GM12878 (cell line): ENCODE measurements at regions not wholly inside any gene's neighbourhood (a gene's known extent, or its start where the extent isn't known, plus 50 kb on each side); places are given as distances from the start of the nearest gene placed in this dataset.

Experiments
- ATAC-seq: fragments of 200-7000 bp; cut with Tn5 transposase; 3 replicates; pipeline ENCODE4 v1.9.1; 2020; ENCODE audit warnings: mild to moderate bottlenecking, moderate library complexity
- BruUV-seq: library from RNA; stranded (reverse); fragments of 400-500 nt; replicated peaks from 2 replicates; lab custom pipeline; 2021; lab: Mats Ljungman, UMichigan
- CTCF ChIA-PET: fragments of 300-600 bp; sonication (Branson Sonifier 250); formaldehyde crosslinking; extraction: SDS; loops from one replicate; lab custom pipeline; 2021; ENCODE audit warnings: inconsistent platforms; lab: Yijun Ruan, JAX
- POLR2A ChIA-PET: fragments of 350-600 bp; formaldehyde crosslinking; extraction: SDS; loops from one replicate; lab custom pipeline; 2021; ENCODE audit warnings: inconsistent platforms; lab: Charles Lee
- RAD21 ChIA-PET: fragments of 300-600 bp; sonication (Branson Sonifier 250); formaldehyde crosslinking; loops from one replicate; lab custom pipeline; 2023; ENCODE audit warnings: antibody characterized with exemption; ENCODE audit not compliant: unreplicated experiment; lab: Charles Lee
- SMC1A ChIA-PET: fragments of 300-600 bp; sonication (Branson Sonifier 250); formaldehyde crosslinking; loops from one replicate; lab custom pipeline; 2023; ENCODE audit not compliant: unreplicated experiment, uncharacterized antibody; lab: Charles Lee
- DNase-seq: peaks from one replicate; pipeline ENCODE4 v3.0.0-alpha.2; 2011; ENCODE audit warnings: low read depth, low spot score
- FAIRE-seq: peaks from 3 replicates; lab custom pipeline; 2011; peaks lifted over from hg19 to GRCh38; lab: Jason Lieb, UNC
- H2AFZ ChIP-seq: 2 replicates; pipeline ENCODE4 v1.6.0; 2011; ENCODE audit warnings: low read depth, low read length, control low read depth; ENCODE audit not compliant: control insufficient read depth
- H3K27ac ChIP-seq: 2 replicates; pipeline ENCODE4 v1.5.1; 2011; ENCODE audit warnings: control low read depth; ENCODE audit not compliant: control insufficient read depth, insufficient read depth
- H3K27me3 ChIP-seq, 2 experiments: replicated peaks in 1 of 2; 2 replicates each; pipeline versions ENCODE4 v1.6.0 to v1.6.1; 2011; ENCODE audit warnings: low read length in 1 of 2; ENCODE audit not compliant: control insufficient read depth in 2 of 2, insufficient read depth in 2 of 2
- H3K36me3 ChIP-seq, 2 experiments: 2 replicates each; pipeline ENCODE4 v1.5.1; 2011; ENCODE audit warnings: low read length in 1 of 2; ENCODE audit not compliant: control insufficient read depth in 2 of 2, insufficient read depth in 2 of 2
- H3K4me1 ChIP-seq: 2 replicates; pipeline ENCODE4 v1.6.1; 2011; ENCODE audit warnings: mild to moderate bottlenecking, low read length, moderate library complexity, mixed read lengths; ENCODE audit not compliant: control insufficient read depth, insufficient read depth
- H3K4me2 ChIP-seq: 2 replicates; pipeline ENCODE4 v1.6.0; 2011; ENCODE audit warnings: control low read depth; ENCODE audit not compliant: control insufficient read depth, insufficient read depth
- H3K4me3 ChIP-seq: fragments of 200-600 bp; sonication (generic); 2 replicates; pipeline ENCODE4 v1.5.1; 2016
- H3K79me2 ChIP-seq: 2 replicates; pipeline ENCODE4 v1.6.0; 2011; ENCODE audit warnings: low read length; ENCODE audit not compliant: control insufficient read depth, insufficient read depth
- H3K9ac ChIP-seq: 2 replicates; pipeline ENCODE4 v1.8.0; 2011; ENCODE audit warnings: low read length, control low read depth, mixed read lengths; ENCODE audit not compliant: control insufficient read depth, insufficient read depth
- H3K9me3 ChIP-seq: replicated peaks from 3 replicates; pipeline ENCODE4 v1.5.1; 2011; ENCODE audit warnings: mild to moderate bottlenecking, low read length; ENCODE audit not compliant: control insufficient read depth, insufficient read depth
- H4K20me1 ChIP-seq: 2 replicates; pipeline ENCODE4 v1.6.0; 2011; ENCODE audit not compliant: control insufficient read depth, insufficient read depth
- BHLHE40 ChIP-seq, 2 experiments: fragments of 450-650 bp in 1 of 2; IDR thresholded peaks; 2 replicates each; pipeline ENCODE4 v1.6.1; 2011 to 2017; ENCODE audit warnings: low read depth in 2 of 2, borderline replicate concordance in 1 of 2, improper control_type of control experiment in 1 of 2, low read length in 1 of 2, mild to moderate bottlenecking in 1 of 2
- BRCA1 ChIP-seq: IDR thresholded peaks from 2 replicates; pipeline ENCODE4 v1.6.1; 2011; ENCODE audit warnings: low read depth, low read length, improper control_type of control experiment
- CHD4 ChIP-seq: fragments of 200-600 bp; sonication (generic); IDR thresholded peaks from 2 replicates; pipeline ENCODE4 v1.6.1; 2016; ENCODE audit warnings: mild to moderate bottlenecking
- HDAC2 ChIP-seq: fragments of 200-600 bp; sonication (generic); IDR thresholded peaks from 2 replicates; pipeline ENCODE4 v1.6.1; 2017
- LARP7 ChIP-seq: fragments of 450-650 bp; IDR thresholded peaks from 2 replicates; pipeline ENCODE4 v1.6.1; 2017; ENCODE audit warnings: mild to moderate bottlenecking
- MXI1 ChIP-seq: fragments of 150-350 bp; IDR thresholded peaks from 2 replicates; pipeline ENCODE4 v1.6.1; 2011; ENCODE audit warnings: low read depth, mild to moderate bottlenecking, inconsistent platforms, low read length, improper control_type of control experiment
- MYB ChIP-seq: fragments of 150-350 bp; IDR thresholded peaks from 2 replicates; pipeline ENCODE4 v1.6.1; 2014; ENCODE audit warnings: mild to moderate bottlenecking, low read depth, low read length, borderline replicate concordance
- NR2C1 ChIP-seq: fragments of 450-650 bp; IDR thresholded peaks from 2 replicates; pipeline ENCODE4 v1.6.1; 2017; ENCODE audit warnings: antibody characterized with exemption, mild to moderate bottlenecking, moderate library complexity
- RAD21 ChIP-seq: IDR thresholded peaks from 2 replicates; pipeline ENCODE4 v1.6.1; 2011; ENCODE audit warnings: mild to moderate bottlenecking, low read depth, low read length, moderate library complexity; ENCODE audit not compliant: insufficient read depth
- RBBP5 ChIP-seq: fragments of 200-600 bp; sonication (generic); conservative IDR thresholded peaks from 2 replicates; pipeline ENCODE4 v1.6.1; 2016
- SIN3A ChIP-seq: IDR thresholded peaks from 2 replicates; pipeline ENCODE4 v1.6.1; 2012; ENCODE audit warnings: low read depth, low read length, improper control_type of control experiment
- SMC3 ChIP-seq: IDR thresholded peaks from 2 replicates; pipeline ENCODE4 v1.6.1; 2011; ENCODE audit warnings: low read length, improper control_type of control experiment, borderline replicate concordance
- SREBF2 ChIP-seq: IDR thresholded peaks from 2 replicates; pipeline ENCODE4 v1.6.1; 2012; ENCODE audit warnings: mild to moderate bottlenecking, low read length
- WGBS: methylation state at CpG from one replicate; pipeline ENCODE4 v1.1.6; 2016; ENCODE audit warnings: low lambda C conversion rate; ENCODE audit not compliant: insufficient replicate concordance, insufficient coverage; ENCODE audit errors: missing lambda C conversion rate; 5-methylcytosine and 5-hydroxymethylcytosine counted together
- in situ Hi-C: fragments of 300-500 bp; cut with MboI; formaldehyde crosslinking; loops from 9 replicates; pipeline ENCODE4 v1.14.3; 2018; ENCODE audit warnings: mixed read lengths
- intact Hi-C: fragments of 100-400 bp; cut with micrococcal nuclease; formaldehyde crosslinking; loops from one replicate; pipeline ENCODE4 v1.14.2; 2022; ENCODE audit not compliant: unreplicated experiment
- TF ChIP-seq, protein P1 (sequence below): IDR thresholded peaks from 2 replicates; pipeline ENCODE4 v1.6.1; 2011; ENCODE audit warnings: borderline replicate concordance, low read depth, mild to moderate bottlenecking, moderate library complexity, low read length; ENCODE audit not compliant: insufficient read depth, poor library complexity, severe bottlenecking
- TF ChIP-seq, protein P2 (sequence below): IDR thresholded peaks from 2 replicates; pipeline ENCODE4 v1.6.1; 2012; ENCODE audit warnings: low read depth, low read length, improper control_type of control experiment
- TF ChIP-seq, protein P3 (sequence below): fragments of 450-650 bp; IDR thresholded peaks from 2 replicates; pipeline ENCODE4 v1.6.1; 2017; ENCODE audit warnings: low read depth, mild to moderate bottlenecking, moderate library complexity
- TF ChIP-seq, protein P4 (sequence below): IDR thresholded peaks from 2 replicates; pipeline ENCODE4 v1.6.1; 2011; ENCODE audit warnings: borderline replicate concordance, low read depth, mild to moderate bottlenecking, moderate library complexity, mixed read lengths, low read length; ENCODE audit not compliant: insufficient read depth; ENCODE audit errors: extremely low read length
- TF ChIP-seq, protein P5 (sequence below): fragments of 150-350 bp; IDR thresholded peaks from 2 replicates; pipeline ENCODE4 v1.6.1; 2014; ENCODE audit warnings: mild to moderate bottlenecking, low read depth, low read length
- TF ChIP-seq, protein P6 (sequence below): IDR thresholded peaks from 2 replicates; pipeline ENCODE4 v1.6.1; 2011; ENCODE audit warnings: low read depth, mild to moderate bottlenecking, low read length, moderate library complexity, borderline replicate concordance; ENCODE audit errors: extremely low read depth

DNA sequence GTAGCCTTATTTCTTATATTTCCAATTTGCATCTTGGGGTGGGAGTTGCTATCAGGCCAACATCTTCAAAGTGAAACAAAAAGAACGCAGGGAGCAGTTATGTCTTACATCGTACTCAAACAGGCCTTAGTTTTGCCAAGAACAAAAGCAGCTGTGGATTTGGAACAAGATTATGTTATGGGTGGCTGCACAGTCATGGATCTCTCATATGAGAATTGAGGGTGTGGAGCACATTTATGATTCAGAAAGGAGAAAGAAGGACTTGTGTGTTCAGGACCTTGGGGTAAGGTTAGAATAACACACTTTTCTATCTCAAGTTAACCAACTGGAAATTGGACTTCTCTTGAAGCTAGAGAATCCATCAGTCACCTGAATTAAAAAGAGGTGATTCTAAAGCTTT is 259.9 kb downstream of the FOXA2 start:
- ATAC-seq: no peak
- ChIA-PET RAD21 (no interaction called here), POLR2A (no interaction called here), SMC1A (no interaction called here), CTCF (no interaction called here)
- no peaks in the 10 kb centered on the region for H3K79me2 ChIP-seq
- H3K4me1 ChIP-seq: no peaks in the 10 kb centered on the region
- H3K36me3 ChIP-seq: no peaks in the 10 kb centered on the region
- no peak for DNase-seq
- H2AFZ ChIP-seq: no peak overlapping the region
- H3K4me3 ChIP-seq: no peak overlapping the region
- H3K27me3 ChIP-seq: no peaks in the 10 kb centered on the region; a peak in 1 of 4 replicates
- in situ Hi-C loops: no loop called here
- H4K20me1 ChIP-seq: no peaks in the 10 kb centered on the region
- H3K9me3 ChIP-seq: no peaks in the 10 kb centered on the region; the same call in 2 of the 3 replicates
- BruUV-seq: no TSS peak
- no peak overlapping the region for H3K27ac ChIP-seq
- intact Hi-C loops: no loop called here
- TF ChIP-seq BRCA1 (no peak), NR2C1 (no peak), MXI1 (no peak), LARP7 (no peak), RBBP5 (no peak), BHLHE40 (IDR thresholded peaks at IDR 0.05; ENCODE audit: borderline replicate concordance in 1 of 2, low read depth in 2 of 2, low read length in 1 of 2) (no peak), SREBF2 (no peak), SIN3A (no peak), RAD21 (no peak), HDAC2 (no peak), CHD4 (no peak), SMC3 (no peak), MYB (no peak)
- TF ChIP-seq, protein P1, sequence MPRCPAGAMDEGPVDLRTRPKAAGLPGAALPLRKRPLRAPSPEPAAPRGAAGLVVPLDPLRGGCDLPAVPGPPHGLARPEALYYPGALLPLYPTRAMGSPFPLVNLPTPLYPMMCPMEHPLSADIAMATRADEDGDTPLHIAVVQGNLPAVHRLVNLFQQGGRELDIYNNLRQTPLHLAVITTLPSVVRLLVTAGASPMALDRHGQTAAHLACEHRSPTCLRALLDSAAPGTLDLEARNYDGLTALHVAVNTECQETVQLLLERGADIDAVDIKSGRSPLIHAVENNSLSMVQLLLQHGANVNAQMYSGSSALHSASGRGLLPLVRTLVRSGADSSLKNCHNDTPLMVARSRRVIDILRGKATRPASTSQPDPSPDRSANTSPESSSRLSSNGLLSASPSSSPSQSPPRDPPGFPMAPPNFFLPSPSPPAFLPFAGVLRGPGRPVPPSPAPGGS: no peak
- TF ChIP-seq, protein P2, sequence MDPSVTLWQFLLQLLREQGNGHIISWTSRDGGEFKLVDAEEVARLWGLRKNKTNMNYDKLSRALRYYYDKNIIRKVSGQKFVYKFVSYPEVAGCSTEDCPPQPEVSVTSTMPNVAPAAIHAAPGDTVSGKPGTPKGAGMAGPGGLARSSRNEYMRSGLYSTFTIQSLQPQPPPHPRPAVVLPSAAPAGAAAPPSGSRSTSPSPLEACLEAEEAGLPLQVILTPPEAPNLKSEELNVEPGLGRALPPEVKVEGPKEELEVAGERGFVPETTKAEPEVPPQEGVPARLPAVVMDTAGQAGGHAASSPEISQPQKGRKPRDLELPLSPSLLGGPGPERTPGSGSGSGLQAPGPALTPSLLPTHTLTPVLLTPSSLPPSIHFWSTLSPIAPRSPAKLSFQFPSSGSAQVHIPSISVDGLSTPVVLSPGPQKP: no peak
- TF ChIP-seq, protein P3, sequence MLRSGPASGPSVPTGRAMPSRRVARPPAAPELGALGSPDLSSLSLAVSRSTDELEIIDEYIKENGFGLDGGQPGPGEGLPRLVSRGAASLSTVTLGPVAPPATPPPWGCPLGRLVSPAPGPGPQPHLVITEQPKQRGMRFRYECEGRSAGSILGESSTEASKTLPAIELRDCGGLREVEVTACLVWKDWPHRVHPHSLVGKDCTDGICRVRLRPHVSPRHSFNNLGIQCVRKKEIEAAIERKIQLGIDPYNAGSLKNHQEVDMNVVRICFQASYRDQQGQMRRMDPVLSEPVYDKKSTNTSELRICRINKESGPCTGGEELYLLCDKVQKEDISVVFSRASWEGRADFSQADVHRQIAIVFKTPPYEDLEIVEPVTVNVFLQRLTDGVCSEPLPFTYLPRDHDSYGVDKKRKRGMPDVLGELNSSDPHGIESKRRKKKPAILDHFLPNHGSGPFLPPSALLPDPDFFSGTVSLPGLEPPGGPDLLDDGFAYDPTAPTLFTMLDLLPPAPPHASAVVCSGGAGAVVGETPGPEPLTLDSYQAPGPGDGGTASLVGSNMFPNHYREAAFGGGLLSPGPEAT: no peak
- TF ChIP-seq, protein P4, sequence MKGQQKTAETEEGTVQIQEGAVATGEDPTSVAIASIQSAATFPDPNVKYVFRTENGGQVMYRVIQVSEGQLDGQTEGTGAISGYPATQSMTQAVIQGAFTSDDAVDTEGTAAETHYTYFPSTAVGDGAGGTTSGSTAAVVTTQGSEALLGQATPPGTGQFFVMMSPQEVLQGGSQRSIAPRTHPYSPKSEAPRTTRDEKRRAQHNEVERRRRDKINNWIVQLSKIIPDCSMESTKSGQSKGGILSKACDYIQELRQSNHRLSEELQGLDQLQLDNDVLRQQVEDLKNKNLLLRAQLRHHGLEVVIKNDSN: no peak
- TF ChIP-seq, protein P5, sequence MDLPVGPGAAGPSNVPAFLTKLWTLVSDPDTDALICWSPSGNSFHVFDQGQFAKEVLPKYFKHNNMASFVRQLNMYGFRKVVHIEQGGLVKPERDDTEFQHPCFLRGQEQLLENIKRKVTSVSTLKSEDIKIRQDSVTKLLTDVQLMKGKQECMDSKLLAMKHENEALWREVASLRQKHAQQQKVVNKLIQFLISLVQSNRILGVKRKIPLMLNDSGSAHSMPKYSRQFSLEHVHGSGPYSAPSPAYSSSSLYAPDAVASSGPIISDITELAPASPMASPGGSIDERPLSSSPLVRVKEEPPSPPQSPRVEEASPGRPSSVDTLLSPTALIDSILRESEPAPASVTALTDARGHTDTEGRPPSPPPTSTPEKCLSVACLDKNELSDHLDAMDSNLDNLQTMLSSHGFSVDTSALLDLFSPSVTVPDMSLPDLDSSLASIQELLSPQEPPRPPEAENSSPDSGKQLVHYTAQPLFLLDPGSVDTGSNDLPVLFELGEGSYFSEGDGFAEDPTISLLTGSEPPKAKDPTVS: no peak
- TF ChIP-seq, protein P6, sequence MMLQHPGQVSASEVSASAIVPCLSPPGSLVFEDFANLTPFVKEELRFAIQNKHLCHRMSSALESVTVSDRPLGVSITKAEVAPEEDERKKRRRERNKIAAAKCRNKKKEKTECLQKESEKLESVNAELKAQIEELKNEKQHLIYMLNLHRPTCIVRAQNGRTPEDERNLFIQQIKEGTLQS: no peak
- 63% methylated on average over 2 of the region's 2 CpGs for WGBS
- no peak overlapping the region for H3K9ac ChIP-seq
- no peak overlapping the region for H3K4me2 ChIP-seq
- FAIRE-seq: no peak
